Nephron (organoid): ENCODE measurements at regions not wholly inside any gene's neighbourhood (a gene's known extent, or its start where the extent isn't known, plus 50 kb on each side); places are given as distances from the start of the nearest gene placed in this dataset.

Experiments used
- H3K27ac Mint-ChIP-seq, 3 experiments: 2 replicates each; pipeline ENCODE4 v1.8.0; 2020; ENCODE audit warnings: mixed read lengths in 3 of 3, mild to moderate bottlenecking in 2 of 3, moderate library complexity in 1 of 3
- H3K27me3 Mint-ChIP-seq: 2 replicates; pipeline ENCODE4 v1.8.0; 2021; ENCODE audit warnings: low read depth, mild to moderate bottlenecking, moderate library complexity, mixed read lengths
- H3K36me3 Mint-ChIP-seq: 2 replicates; pipeline ENCODE4 v1.8.0; 2020; ENCODE audit warnings: low read depth, mixed read lengths
- H3K4me1 Mint-ChIP-seq: 2 replicates; pipeline ENCODE4 v1.8.0; 2020; ENCODE audit warnings: mixed read lengths
- H3K4me3 Mint-ChIP-seq, 3 experiments: 2 replicates each; pipeline ENCODE4 v1.8.0; 2020; ENCODE audit warnings: mild to moderate bottlenecking in 3 of 3, mixed read lengths in 3 of 3, moderate library complexity in 2 of 3
- H3K9me3 Mint-ChIP-seq: 2 replicates; pipeline ENCODE4 v1.8.0; 2020; ENCODE audit warnings: mixed read lengths
- CTCF ChIP-seq, 3 experiments: fragments of 200-600 bp; sonication (generic); IDR thresholded peaks; one replicate each; pipeline ENCODE4 v1.5.0; 2021; ENCODE audit warnings: antibody characterized with exemption in 3 of 3; ENCODE audit not compliant: unreplicated experiment in 3 of 3

DNA sequence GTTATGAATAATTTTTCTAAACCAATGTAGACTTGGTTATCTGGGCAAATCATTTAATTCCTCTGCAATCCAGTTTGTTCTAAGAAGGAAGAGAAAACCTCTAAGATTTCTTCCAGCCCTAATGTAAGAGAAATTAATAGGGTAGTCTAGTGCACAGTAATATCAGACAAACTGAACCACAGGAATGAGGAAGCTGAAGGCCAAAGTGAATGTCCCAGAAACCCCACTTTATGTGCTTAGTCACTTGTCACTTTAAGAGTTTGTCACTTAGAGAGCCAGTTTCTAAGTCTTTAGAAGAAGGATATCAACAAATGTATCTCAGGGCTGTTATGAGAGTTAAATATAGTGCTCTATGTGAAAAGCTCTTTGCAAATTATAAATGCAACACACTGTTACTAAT is 750.6 kb downstream of the DIAPH3 start:
- TF ChIP-seq CTCF (IDR thresholded peaks at IDR 0.05; ENCODE audit: unreplicated experiment in 3 of 3), result no peak
- Mint-ChIP-seq H3K9me3 (no peaks in the 10 kb centered on the region), H3K36me3 (no peaks in the 10 kb centered on the region), H3K4me3 (no peak overlapping the region), H3K27me3 (no peaks in the 10 kb centered on the region), H3K4me1 (peaks cover 22% of the 10 kb centered on the region), H3K27ac (no peak overlapping the region)

- Mint-ChIP-seq H3K27me3 (no peaks in the 10 kb centered on the region), H3K4me1 (peaks cover 16% of the 10 kb centered on the region), H3K27ac (no peak overlapping the region), H3K36me3 (no peaks in the 10 kb centered on the region), H3K4me3 (no peak overlapping the region), H3K9me3 (no peaks in the 10 kb centered on the region)
- TF ChIP-seq CTCF (IDR thresholded peaks at IDR 0.05; ENCODE audit: unreplicated experiment in 3 of 3), result no peak
Observed at GRCh38 chr13:59414006-59414405, 749.7 kb downstream of the DIAPH3 start.

GRCh38 chr13:59415498-59415897 is 748.2 kb downstream of the DIAPH3 start:
- Mint-ChIP-seq H3K4me1 (peaks cover 4% of the 10 kb centered on the region), H3K27ac (no peak overlapping the region), H3K36me3 (no peaks in the 10 kb centered on the region), H3K4me3 (no peak overlapping the region), H3K27me3 (no peaks in the 10 kb centered on the region), H3K9me3 (no peaks in the 10 kb centered on the region)
- TF ChIP-seq CTCF (IDR thresholded peaks at IDR 0.05; ENCODE audit: unreplicated experiment in 3 of 3), result no peak

GRCh38 chr13:59416561-59416960 is 747.2 kb downstream of the DIAPH3 start:
- H3K36me3 Mint-ChIP-seq, result no peaks in the 10 kb centered on the region
- no peaks in the 10 kb centered on the region for H3K4me1 Mint-ChIP-seq
- H3K9me3 Mint-ChIP-seq, result no peaks in the 10 kb centered on the region
- no peak for TF ChIP-seq CTCF (IDR thresholded peaks at IDR 0.05; ENCODE audit: unreplicated experiment in 3 of 3)
- no peak overlapping the region for H3K4me3 Mint-ChIP-seq
- H3K27me3 Mint-ChIP-seq, result no peaks in the 10 kb centered on the region
- H3K27ac Mint-ChIP-seq, result no peak overlapping the region

DNA sequence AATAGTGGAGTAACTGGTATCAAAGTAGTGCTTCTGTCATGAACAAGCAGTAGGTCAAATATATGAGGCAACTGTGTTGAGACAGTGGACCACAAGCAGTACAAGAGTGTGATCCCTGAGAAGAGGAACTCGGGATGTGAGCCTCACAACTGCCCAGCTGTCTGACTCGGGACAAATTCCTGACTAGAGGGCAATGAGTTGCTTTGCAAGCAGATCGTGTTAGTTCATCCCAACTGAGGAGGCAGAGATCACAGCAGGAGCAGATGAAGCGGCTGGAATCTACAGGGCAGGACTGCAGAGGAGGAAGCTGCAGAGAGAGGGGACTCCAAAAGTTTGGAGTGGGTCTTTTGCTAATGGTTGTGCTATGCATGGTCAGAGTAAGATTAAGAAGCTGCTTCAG is 741.1 kb downstream of the DIAPH3 start:
- peaks cover 15% of the 10 kb centered on the region for H3K9me3 Mint-ChIP-seq
- H3K27me3 Mint-ChIP-seq, result no peaks in the 10 kb centered on the region
- H3K4me1 Mint-ChIP-seq, result peaks cover 27% of the 10 kb centered on the region
- H3K4me3 Mint-ChIP-seq, result no peak overlapping the region
- peaks cover 3% of the 10 kb centered on the region for H3K36me3 Mint-ChIP-seq
- no peak for TF ChIP-seq CTCF (IDR thresholded peaks at IDR 0.05; ENCODE audit: unreplicated experiment in 3 of 3)
- H3K27ac Mint-ChIP-seq, result no peak overlapping the region

DNA sequence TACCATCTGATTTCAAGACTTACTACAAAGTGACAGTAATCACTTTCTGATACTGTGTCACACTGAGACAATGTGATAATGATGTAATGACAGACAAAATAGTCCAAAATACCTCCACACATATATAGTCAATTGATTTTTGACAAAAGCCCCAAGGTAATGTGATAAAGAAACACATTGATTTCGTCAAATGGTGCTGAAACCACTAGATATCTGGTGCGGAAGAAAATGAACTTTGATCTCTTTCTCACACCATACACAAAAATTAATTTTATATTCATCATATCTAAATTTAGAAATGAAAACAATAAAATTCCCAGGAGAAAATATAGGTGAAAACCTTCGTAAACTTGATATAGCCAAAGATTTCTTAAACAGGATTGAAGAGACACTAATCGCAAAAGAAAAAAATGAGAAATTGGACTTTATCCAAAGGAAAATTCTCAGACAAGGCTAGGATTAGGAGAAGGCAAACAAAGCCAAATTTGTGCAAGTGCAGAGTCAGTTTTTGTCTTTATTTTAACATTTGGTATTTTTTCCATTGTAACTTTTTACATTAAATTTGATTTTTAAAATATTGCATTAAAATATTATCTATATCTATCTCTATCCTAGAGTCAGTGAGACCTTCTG is 739.9 kb downstream of the DIAPH3 start:
- Mint-ChIP-seq H3K27ac (no peak overlapping the region), H3K4me1 (peaks cover 27% of the 10 kb centered on the region), H3K4me3 (no peak overlapping the region), H3K36me3 (peaks cover 8% of the 10 kb centered on the region), H3K27me3 (no peaks in the 10 kb centered on the region), H3K9me3 (peaks cover 25% of the 10 kb centered on the region)
- no peak for TF ChIP-seq CTCF (IDR thresholded peaks at IDR 0.05; ENCODE audit: unreplicated experiment in 3 of 3)
